IPS DF 19.7 (cell line): ENCODE measurements at regions not wholly inside any gene's neighbourhood (a gene's known extent, or its start where the extent isn't known, plus 50 kb on each side); places are given as distances from the start of the nearest gene placed in this dataset.
"Not testable (repeated sequence)": the region's sequence is repeated elsewhere in the genome, so short reads cannot be mapped to it uniquely, and the experiment has no call there.

Experiments used
- DNase-seq: peaks from one replicate; pipeline ENCODE4 v3.0.0-alpha.2; 2013; ENCODE audit warnings: low read depth, low spot score

GRCh38 chr4:107468812-107469211 is 251.2 kb downstream of the PAPSS1 start:
- no peak for DNase-seq

DNA sequence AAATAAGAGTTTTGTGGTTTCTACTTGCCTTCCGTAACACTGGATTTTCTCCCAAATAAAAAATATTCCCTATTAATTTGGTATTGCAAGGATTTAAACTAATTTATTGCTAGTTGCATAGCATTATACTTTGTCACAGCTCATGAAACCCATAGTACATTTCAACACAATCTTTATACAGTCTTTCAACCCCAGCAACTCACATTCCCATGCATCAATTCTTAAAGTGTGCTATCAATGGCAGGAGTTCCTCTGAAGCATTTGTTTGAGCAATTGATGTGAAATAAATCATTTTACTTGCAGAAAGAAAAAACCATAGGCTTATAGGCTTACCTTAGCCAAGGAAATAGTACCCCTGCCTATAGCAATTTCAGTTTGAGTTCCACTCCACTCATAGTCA is 251.9 kb downstream of the PAPSS1 start:
- DNase-seq: no peak

GRCh38 chr4:107467461-107467860 is 252.6 kb downstream of the PAPSS1 start:
- DNase-seq: no peak

DNA sequence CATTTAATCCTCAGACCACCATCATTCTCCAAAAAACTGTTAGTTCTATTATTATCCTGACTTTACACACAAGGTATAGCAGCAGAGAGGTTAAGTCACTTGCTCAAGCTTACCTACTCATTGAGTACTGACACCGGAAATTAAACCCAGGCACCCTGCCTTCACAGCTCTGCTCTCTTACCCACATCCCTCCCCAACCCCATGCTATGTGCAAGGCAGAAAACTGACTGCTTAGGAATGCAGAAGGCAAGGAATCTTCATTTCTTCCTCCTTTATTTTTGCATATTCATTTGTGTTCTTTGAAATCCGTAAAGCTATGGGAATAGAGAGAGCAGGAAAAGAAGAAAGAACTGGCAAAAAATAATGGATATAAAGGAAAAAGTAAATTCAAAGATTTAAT is 261.8 kb downstream of the PAPSS1 start:
- DNase-seq: no peak

GRCh38 chr4:107453987-107454386 is 266.0 kb downstream of the PAPSS1 start:
- DNase-seq: no peak

- no peak for DNase-seq
Observed at GRCh38 chr4:107452717-107453630, 267.1 kb downstream of the PAPSS1 start.

GRCh38 chr4:107449611-107450369 is 270.2 kb downstream of the PAPSS1 start:
- no peak for DNase-seq

DNA sequence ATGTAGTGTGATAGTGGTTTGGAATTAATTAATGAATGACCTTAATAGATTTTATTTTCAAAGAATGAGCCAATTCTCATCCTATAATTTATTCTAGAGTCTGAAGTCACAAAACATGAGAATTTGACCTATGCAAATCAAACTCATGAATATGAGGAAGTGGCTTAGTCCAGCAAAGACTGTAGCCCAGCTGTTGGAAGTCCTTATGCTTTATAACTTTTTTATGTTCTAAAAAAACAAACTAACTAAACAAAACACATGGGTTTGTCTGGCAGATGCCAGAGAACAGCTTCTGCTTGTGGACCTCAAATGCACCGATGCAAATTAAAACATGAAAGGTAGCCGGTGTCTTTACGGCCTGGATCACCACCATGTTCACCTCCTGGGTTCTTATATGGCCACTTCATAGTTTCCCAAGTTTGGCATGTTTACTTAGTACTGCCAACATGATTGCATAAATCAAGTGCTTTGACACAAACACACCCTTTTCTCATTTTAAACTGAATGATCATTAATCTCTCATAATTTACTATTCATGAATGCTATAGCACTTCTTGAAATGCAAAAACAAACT is 277.4 kb downstream of the PAPSS1 start:
- DNase-seq: no peak

DNA sequence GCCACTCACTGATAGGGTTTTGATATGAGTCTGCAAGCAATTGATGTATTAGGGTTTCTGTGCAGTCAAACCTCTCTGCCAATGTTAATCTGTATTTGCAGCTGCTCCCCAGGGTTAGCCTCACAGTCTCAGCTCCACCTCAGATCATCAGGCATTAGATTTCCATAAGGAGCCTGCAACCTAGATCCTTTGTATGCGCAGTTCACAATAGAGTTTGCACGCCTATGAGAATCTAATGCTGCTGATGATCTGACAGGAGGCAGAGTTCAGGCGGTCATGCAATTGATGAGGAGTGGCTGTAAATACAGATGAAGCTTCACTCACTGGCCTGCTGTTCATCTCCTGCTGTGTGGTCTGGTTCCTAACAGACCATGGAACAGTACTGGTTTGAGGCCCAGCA is 280.6 kb downstream of the PAPSS1 start:
- DNase-seq: no peak

GRCh38 chr4:107436471-107436870 is 283.6 kb downstream of the PAPSS1 start:
- DNase-seq: not testable (repeated sequence)

GRCh38 chr4:107432451-107432850 is 287.6 kb downstream of the PAPSS1 start:
- no peak for DNase-seq

DNA sequence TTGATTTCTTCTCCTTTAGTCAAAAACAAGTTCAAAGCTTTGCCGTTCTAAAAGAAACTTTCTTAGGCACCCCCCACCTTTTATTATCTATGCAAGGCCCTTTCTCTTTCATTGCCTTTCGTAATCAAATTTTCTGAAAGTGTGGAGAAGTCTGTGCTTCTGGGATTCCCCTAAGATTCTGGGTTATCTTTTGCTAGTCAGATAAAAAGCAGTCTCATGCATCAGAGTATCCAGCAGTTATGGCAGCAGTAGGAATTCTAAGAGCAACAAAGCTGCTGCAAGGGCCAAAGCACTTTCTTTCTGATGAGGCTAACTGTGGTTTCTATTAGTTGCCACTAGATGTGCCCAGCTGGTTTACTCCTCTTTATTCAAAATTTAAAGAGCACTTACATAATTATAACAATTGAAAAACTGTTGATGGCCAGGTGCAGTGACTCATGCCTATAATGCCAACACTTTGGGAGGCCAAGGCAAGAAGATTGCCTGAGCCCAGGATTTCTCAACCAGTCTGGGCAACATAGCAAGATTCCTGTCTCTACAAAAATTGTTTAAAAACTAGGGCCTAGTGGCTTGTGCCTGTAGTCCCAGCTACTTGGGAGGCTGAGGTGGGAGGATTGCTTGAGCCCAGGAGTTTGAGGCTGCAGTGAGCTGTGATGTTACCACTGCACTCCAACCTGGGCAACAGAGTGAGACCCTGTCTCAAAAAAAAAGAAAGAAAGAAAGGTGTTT is 296.2 kb downstream of the PAPSS1 start:
- DNase-seq: no peak

DNA sequence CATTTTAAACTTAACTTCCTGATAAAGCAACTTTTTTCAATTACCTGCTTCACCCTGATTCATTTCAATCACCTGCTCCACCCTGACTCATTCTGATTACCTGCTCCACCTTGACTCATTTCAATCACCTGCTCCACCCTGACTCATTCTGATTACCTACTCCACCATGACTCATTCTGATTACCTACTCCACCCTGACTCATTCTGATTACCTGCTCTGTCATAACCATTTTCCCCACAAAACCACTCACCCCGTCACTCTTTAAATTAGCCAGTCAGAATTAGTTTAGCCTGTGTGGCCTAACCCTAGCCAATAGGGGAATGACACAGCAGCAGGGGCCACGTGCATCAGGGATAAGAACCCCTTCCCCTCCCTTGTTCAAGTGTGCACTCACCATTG is 300.5 kb downstream of the PAPSS1 start:
- DNase-seq: not testable (repeated sequence)

DNA sequence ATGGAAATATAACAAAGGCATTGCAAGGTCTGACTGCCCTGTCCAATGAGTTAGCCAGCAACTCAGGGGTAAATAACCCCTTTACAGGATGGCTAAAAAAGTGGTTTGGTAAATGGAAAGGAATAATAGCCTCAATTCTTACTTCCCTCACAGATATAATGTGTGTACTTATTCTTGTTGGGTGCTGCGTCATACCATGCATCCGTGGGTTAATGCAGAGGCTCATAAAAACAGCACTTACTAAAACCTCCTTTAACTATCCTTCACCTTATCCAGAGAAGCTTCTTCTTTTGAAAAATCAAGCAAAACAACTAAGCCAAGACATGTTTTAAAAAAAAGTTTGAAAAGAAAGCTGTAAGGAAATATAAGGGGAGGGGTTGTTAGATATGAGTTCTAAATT is 301.0 kb downstream of the PAPSS1 start:
- DNase-seq: no peak

DNA sequence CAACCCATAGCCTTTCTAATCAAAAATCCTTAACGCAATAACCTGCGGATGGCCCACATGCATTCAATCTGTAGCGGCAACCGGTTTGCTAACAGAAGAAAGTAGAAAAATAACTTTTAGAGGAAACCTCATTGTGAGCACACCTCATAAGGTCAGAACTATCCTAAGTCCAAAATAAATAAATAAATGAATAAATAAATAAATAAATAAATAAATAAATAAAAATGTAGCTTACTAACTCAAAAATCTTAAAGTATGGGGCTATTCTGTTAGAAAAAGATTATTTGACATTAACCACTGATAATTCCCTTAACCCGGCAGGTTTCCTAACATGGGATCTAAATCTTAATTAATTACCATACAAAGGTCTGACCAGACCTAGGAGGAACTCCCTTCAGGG is 304.5 kb downstream of the PAPSS1 start:
- not testable (repeated sequence) for DNase-seq

DNA sequence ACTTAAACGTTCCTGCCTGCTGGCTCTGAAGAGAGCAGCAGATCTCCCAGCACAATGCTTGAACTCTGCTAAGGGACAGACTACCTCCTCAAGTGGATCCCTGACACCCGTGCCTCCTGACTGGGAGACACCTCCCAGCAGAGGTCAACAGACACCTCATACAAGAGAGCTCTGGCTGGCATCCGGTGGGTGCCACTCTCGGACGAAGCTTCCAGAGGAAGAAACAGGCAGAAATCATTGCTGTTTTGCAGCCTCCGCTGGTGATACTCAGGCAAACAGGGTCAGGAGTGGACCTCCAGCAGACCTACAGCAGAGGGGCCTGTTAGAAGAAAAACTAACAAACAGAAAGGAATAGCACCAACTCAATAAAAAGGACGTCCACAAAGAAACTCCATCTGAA is 310.2 kb downstream of the PAPSS1 start:
- not testable (repeated sequence) for DNase-seq

DNA sequence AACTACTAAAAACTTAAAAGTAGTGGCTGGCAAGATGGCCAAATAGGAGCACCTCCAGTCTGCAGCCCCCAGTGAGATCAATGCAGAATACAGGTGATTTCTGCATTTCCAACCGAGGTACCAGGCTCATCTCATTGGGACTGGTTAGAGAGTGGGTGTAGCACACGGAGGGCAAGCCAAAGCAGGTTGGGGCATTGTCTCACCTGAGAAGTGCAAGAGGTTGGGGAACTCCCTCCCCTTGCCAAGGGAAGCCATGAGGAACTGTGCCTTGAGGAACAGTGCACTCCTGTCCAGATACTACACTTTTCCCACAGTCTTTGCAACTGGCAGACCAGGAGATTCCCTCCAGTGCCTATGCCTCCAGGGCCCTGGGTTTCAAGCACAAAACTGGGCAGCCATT is 311.1 kb downstream of the PAPSS1 start:
- DNase-seq: no peak

GRCh38 chr4:107404591-107405300 is 315.3 kb downstream of the PAPSS1 start:
- no peak for DNase-seq

DNA sequence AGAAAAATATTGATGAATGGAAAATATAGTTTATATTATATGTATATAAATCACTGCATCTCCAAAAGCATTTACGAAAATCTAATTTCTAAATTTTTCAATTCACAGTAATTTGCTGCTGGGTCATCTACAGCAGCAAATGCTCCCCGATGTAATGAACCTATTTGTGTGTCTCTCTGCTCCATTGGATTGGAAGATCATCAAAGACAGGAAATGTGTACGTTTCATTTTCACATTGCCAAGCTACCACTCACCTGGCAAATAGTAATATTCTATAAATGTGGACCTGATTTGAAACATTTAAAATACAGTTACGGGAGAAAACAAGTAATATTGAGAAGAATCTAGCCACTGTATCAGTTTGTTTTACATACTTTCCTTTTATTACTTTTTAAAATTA is 317.7 kb downstream of the PAPSS1 start:
- no peak for DNase-seq

DNA sequence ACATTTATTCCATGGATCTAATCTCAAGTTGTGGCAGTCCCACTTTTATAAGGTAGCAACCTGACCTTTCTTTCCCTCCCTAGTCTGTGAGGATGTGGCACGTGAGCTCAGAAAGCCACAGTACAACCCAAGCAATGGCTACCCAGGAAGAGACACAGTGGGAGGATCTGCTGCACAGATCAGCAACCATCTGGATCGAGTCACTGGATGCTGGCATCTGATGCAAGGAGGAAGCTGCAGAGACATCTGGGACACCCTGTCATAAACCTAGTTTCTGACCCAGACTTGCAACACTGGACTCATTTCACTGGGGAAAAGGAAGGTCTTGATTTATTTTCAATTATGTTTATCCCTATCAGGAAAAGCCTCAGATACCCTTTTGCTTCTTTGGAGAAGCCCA is 327.1 kb downstream of the PAPSS1 start:
- no peak for DNase-seq

GRCh38 chr4:107392380-107392779 is 327.7 kb downstream of the PAPSS1 start:
- DNase-seq: no peak
